CD1c-positive myeloid dendritic cell (primary cell): ENCODE measurements at regions not wholly inside any gene's neighbourhood (a gene's known extent, or its start where the extent isn't known, plus 50 kb on each side); places are given as distances from the start of the nearest gene placed in this dataset.

Experiments
- DNase-seq: peaks from one replicate; pipeline ENCODE4 v3.0.0-alpha.2; 2016; ENCODE audit errors: extremely low spot score

- no peak for DNase-seq
Measured at GRCh38 chr5:93275376-93275775, 305.6 kb downstream of the NR2F1-AS1 start.

GRCh38 chr5:93274291-93274690 is 306.7 kb downstream of the NR2F1-AS1 start:
- DNase-seq = no peak

- no peak for DNase-seq
Measured at GRCh38 chr5:93273176-93273575, 307.8 kb downstream of the NR2F1-AS1 start.

GRCh38 chr5:93272108-93272507 is 308.9 kb downstream of the NR2F1-AS1 start:
- DNase-seq = no peak

- DNase-seq = no peak
Measured at GRCh38 chr5:93267736-93268135, 313.3 kb downstream of the NR2F1-AS1 start.

- DNase-seq = no peak
Measured at GRCh38 chr5:93267276-93267675, 313.7 kb downstream of the NR2F1-AS1 start.

GRCh38 chr5:93257616-93258015 is 323.4 kb downstream of the NR2F1-AS1 start:
- no peak for DNase-seq

- DNase-seq = no peak
Measured at GRCh38 chr5:93255796-93256195, 325.2 kb downstream of the NR2F1-AS1 start.

- no peak for DNase-seq
Measured at GRCh38 chr5:93252165-93252564, 328.9 kb downstream of the NR2F1-AS1 start.

- DNase-seq = no peak
Measured at GRCh38 chr5:93251347-93251746, 329.7 kb downstream of the NR2F1-AS1 start.

- DNase-seq = no peak
Measured at GRCh38 chr5:93250424-93250823, 330.6 kb downstream of the NR2F1-AS1 start.

GRCh38 chr5:93249651-93250289 is 331.2 kb downstream of the NR2F1-AS1 start:
- DNase-seq = no peak

- no peak for DNase-seq
Measured at GRCh38 chr5:93247105-93247504, 333.9 kb downstream of the NR2F1-AS1 start.

- DNase-seq = no peak
Measured at GRCh38 chr5:93246090-93246855, 334.7 kb downstream of the NR2F1-AS1 start.

- no peak for DNase-seq
Measured at GRCh38 chr5:93245226-93245625, 335.8 kb downstream of the NR2F1-AS1 start.

- DNase-seq = no peak
Measured at GRCh38 chr5:93243481-93243880, 337.5 kb downstream of the NR2F1-AS1 start.

- no peak for DNase-seq
Measured at GRCh38 chr5:93240228-93240834, 340.7 kb downstream of the NR2F1-AS1 start.

- no peak for DNase-seq
Measured at GRCh38 chr5:93236807-93237421, 344.1 kb downstream of the NR2F1-AS1 start.

GRCh38 chr5:93235761-93236160 is 345.3 kb downstream of the NR2F1-AS1 start:
- DNase-seq = no peak

- DNase-seq = no peak
Measured at GRCh38 chr5:93226202-93226735, 354.8 kb downstream of the NR2F1-AS1 start.

GRCh38 chr5:93225748-93226147 is 355.3 kb downstream of the NR2F1-AS1 start:
- DNase-seq = no peak

GRCh38 chr5:93224624-93225023 is 356.4 kb downstream of the NR2F1-AS1 start:
- no peak for DNase-seq
